NCI-H2107 treated with DMSO at 0.1 percent for 48 hours (cell line): ENCODE measurements at regions not wholly inside any gene's neighbourhood (a gene's known extent, or its start where the extent isn't known, plus 50 kb on each side); places are given as distances from the start of the nearest gene placed in this dataset.
A peak's percentile ranks its signal among the peaks of the same experiment; 100 is the strongest.
"Not testable (repeated sequence)": the region's sequence is repeated elsewhere in the genome, so short reads cannot be mapped to it uniquely, and the experiment has no call there.

ENCODE experiments used
- DNase-seq: peaks from one replicate; lab custom pipeline; 2025; ENCODE audit not compliant: unreplicated experiment; lab: John Stamatoyannopoulos, UW

GRCh38 chr16:85220125-85220839, 108.0 kb upstream of the CIBAR2 start:
- DNase-seq: peak; percentile 88

- no peak for DNase-seq
These were observed 108.9 kb upstream of the CIBAR2 start for GRCh38 chr16:85220964-85221731.

- DNase-seq: no peak
These were observed 109.5 kb upstream of the CIBAR2 start for GRCh38 chr16:85221771-85222154.

- DNase-seq: no peak
These were observed 110.0 kb upstream of the CIBAR2 start for GRCh38 chr16:85222155-85222863.

GRCh38 chr16:85225257-85225656, 113.0 kb upstream of the CIBAR2 start:
- no peak for DNase-seq

- DNase-seq: no peak
These were observed 113.4 kb upstream of the CIBAR2 start for GRCh38 chr16:85225721-85226120.

GRCh38 chr16:85227084-85227945, 115.0 kb upstream of the CIBAR2 start:
- peak; percentile 84 for DNase-seq

GRCh38 chr16:85227946-85228862, 115.9 kb upstream of the CIBAR2 start:
- peak; percentile 61 for DNase-seq

GRCh38 chr16:85228970-85229430, 116.7 kb upstream of the CIBAR2 start:
- no peak for DNase-seq

GRCh38 chr16:85229869-85230462, 117.7 kb upstream of the CIBAR2 start:
- no peak for DNase-seq

- DNase-seq: not testable (repeated sequence)
These were observed 118.6 kb upstream of the CIBAR2 start for GRCh38 chr16:85230764-85231383.

GRCh38 chr16:85231959-85232358, 119.7 kb upstream of the CIBAR2 start:
- DNase-seq: peak; percentile 41

GRCh38 chr16:85232369-85233142, 120.3 kb upstream of the CIBAR2 start:
- DNase-seq: no peak

GRCh38 chr16:85233516-85233915, 121.2 kb upstream of the CIBAR2 start:
- no peak for DNase-seq

GRCh38 chr16:85234310-85235204, 122.3 kb upstream of the CIBAR2 start:
- DNase-seq: peak; percentile 56

GRCh38 chr16:85235991-85236817, 123.9 kb upstream of the CIBAR2 start:
- DNase-seq: no peak
